GM19023 (cell line): ENCODE measurements at regions not wholly inside any gene's neighbourhood (a gene's known extent, or its start where the extent isn't known, plus 50 kb on each side); places are given as distances from the start of the nearest gene placed in this dataset.

Experiments used
- ATAC-seq: cut with Tn5 transposase; IDR thresholded peaks from one replicate; pipeline ENCODE4 v1.9.1; 2021; ENCODE audit warnings: mild to moderate bottlenecking, moderate library complexity; ENCODE audit not compliant: unreplicated experiment

DNA sequence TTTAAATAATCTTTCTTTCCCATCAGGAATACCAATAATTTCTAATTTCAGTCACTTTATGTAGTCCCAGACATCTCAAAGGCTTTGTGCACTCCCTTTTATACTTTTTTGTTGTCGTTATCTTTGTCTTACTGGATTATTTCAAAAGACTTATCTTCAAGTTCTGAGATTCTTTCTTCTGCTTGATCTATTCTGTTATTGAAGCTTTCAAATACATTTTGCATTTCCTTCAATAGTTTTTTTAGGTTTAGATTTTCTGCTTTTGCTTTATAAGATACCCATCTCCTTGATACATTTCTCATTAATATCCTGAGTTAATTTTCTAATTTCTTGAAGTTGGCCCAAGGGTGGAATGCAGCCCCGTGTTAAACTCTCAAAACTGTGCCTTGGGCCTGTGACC, 432.4 kb downstream of the RIT2 start:
- ATAC-seq = no peak

DNA sequence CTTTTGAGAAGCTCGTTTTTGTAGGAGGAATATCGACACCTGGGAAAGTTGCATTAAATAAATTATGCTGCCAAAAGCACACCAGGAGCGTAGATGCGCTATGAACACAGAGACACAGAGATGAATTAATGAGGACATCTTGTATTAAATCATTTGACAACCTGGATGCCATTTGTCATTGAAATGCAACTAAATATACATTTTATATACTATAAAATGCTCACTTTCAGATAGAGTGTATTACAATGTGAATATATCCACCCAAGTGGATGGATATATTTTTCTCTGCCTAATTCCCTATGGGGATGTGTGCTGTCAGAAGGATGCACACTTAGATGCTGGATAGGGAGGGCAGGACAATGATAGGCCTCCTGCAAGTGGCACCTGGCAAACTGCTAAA, 426.2 kb downstream of the RIT2 start:
- no peak for ATAC-seq
